HG03045 (cell line): ENCODE measurements at regions not wholly inside any gene's neighbourhood (a gene's known extent, or its start where the extent isn't known, plus 50 kb on each side); places are given as distances from the start of the nearest gene placed in this dataset.

Experiments used
- ATAC-seq: cut with Tn5 transposase; IDR thresholded peaks from one replicate; pipeline ENCODE4 v1.9.1; 2021; ENCODE audit warnings: mild to moderate bottlenecking, moderate library complexity; ENCODE audit not compliant: unreplicated experiment

- no peak for ATAC-seq
These were observed 95.5 kb upstream of the COL8A1 start for GRCh38 chr3:99542767-99543518.

GRCh38 chr3:99541181-99541580, 97.2 kb upstream of the COL8A1 start:
- ATAC-seq = no peak

- ATAC-seq = no peak
These were observed 101.0 kb upstream of the COL8A1 start for GRCh38 chr3:99537416-99537815.

GRCh38 chr3:99536555-99537314, 101.7 kb upstream of the COL8A1 start:
- ATAC-seq = no peak

- ATAC-seq = no peak
These were observed 103.3 kb upstream of the COL8A1 start for GRCh38 chr3:99534951-99535704.

- ATAC-seq = peak; percentile 78
These were observed 106.1 kb upstream of the COL8A1 start for GRCh38 chr3:99532246-99532645.

GRCh38 chr3:99529265-99529664, 109.1 kb upstream of the COL8A1 start:
- ATAC-seq = no peak

- ATAC-seq = no peak
These were observed 111.5 kb upstream of the COL8A1 start for GRCh38 chr3:99526921-99527320.

- ATAC-seq = no peak
These were observed 113.8 kb upstream of the COL8A1 start for GRCh38 chr3:99524559-99524958.

- ATAC-seq = no peak
These were observed 114.8 kb upstream of the COL8A1 start for GRCh38 chr3:99523431-99524127.

GRCh38 chr3:99522147-99522546, 116.2 kb upstream of the COL8A1 start:
- no peak for ATAC-seq

GRCh38 chr3:99521551-99521950, 116.8 kb upstream of the COL8A1 start:
- no peak for ATAC-seq

- no peak for ATAC-seq
These were observed 117.9 kb upstream of the COL8A1 start for GRCh38 chr3:99520513-99520912.

- no peak for ATAC-seq
These were observed 121.5 kb upstream of the COL8A1 start for GRCh38 chr3:99516936-99517335.

GRCh38 chr3:99515891-99516290, 122.5 kb upstream of the COL8A1 start:
- no peak for ATAC-seq

- no peak for ATAC-seq
These were observed 129.2 kb upstream of the COL8A1 start for GRCh38 chr3:99509224-99509623.

GRCh38 chr3:99508191-99508590, 130.2 kb upstream of the COL8A1 start:
- ATAC-seq = no peak

GRCh38 chr3:99505646-99506269, 132.6 kb upstream of the COL8A1 start:
- ATAC-seq = peak; percentile 100

- ATAC-seq = no peak
These were observed 133.2 kb upstream of the COL8A1 start for GRCh38 chr3:99505200-99505599.

GRCh38 chr3:99504258-99504657, 134.1 kb upstream of the COL8A1 start:
- ATAC-seq = no peak

GRCh38 chr3:99503350-99503749, 135.0 kb upstream of the COL8A1 start:
- no peak for ATAC-seq
